ENCODE measurements at regions not wholly inside any gene's neighbourhood (a gene's known extent, or its start where the extent isn't known, plus 50 kb on each side); places are given as distances from the start of the nearest gene placed in this dataset.

GRCh38 chr2:180751306-180751920, 229.0 kb upstream of the UBE2E3 start:
- no peaks in the 10 kb centered on the region for H3K36me3 ChIP-seq (ENCODE audit: low read depth)
- no peaks in the 10 kb centered on the region for H3K9me3 ChIP-seq
- no peak for TF ChIP-seq CTCF (IDR thresholded peaks at IDR 0.05)
- ATAC-seq (no peak), DNase-seq (no peak)
- H3K4me1 ChIP-seq (ENCODE audit: low read depth) = no peaks in the 10 kb centered on the region
- H3K4me3 ChIP-seq = no peak overlapping the region
- intact Hi-C loops (cut with DNase I, micrococcal nuclease) = no loop called here

GRCh38 chr2:180747728-180748127, 232.7 kb upstream of the UBE2E3 start:
- no peak for DNase-seq
- no peak for ATAC-seq
- no peak for TF ChIP-seq CTCF (IDR thresholded peaks at IDR 0.05)
- Histone ChIP-seq H3K4me3 (no peak overlapping the region), H3K9me3 (no peaks in the 10 kb centered on the region), H3K4me1 (ENCODE audit: low read depth) (no peaks in the 10 kb centered on the region), H3K36me3 (ENCODE audit: low read depth) (no peaks in the 10 kb centered on the region)
- intact Hi-C loops (cut with DNase I, micrococcal nuclease) = no loop called here

GRCh38 chr2:180743401-180743800, 237.0 kb upstream of the UBE2E3 start:
- Histone ChIP-seq H3K4me1 (ENCODE audit: low read depth) (no peaks in the 10 kb centered on the region), H3K4me3 (no peak overlapping the region), H3K36me3 (ENCODE audit: low read depth) (no peaks in the 10 kb centered on the region), H3K9me3 (no peaks in the 10 kb centered on the region)
- TF ChIP-seq CTCF (IDR thresholded peaks at IDR 0.05) = no peak
- DNase-seq = no peak
- no peak for ATAC-seq
- intact Hi-C loops (cut with DNase I, micrococcal nuclease) = no loop called here

- Histone ChIP-seq H3K4me3 (no peak overlapping the region), H3K36me3 (ENCODE audit: low read depth) (no peaks in the 10 kb centered on the region), H3K4me1 (ENCODE audit: low read depth) (no peaks in the 10 kb centered on the region), H3K9me3 (no peaks in the 10 kb centered on the region)
- ATAC-seq (no peak), DNase-seq (no peak)
- TF ChIP-seq CTCF (IDR thresholded peaks at IDR 0.05) = no peak
- intact Hi-C loops (cut with DNase I, micrococcal nuclease) = no loop called here
These were observed 237.6 kb upstream of the UBE2E3 start for GRCh38 chr2:180742801-180743200.

- intact Hi-C loops (cut with DNase I, micrococcal nuclease) = no loop called here
- no peak for ATAC-seq
- Histone ChIP-seq H3K9me3 (no peaks in the 10 kb centered on the region), H3K36me3 (ENCODE audit: low read depth) (no peaks in the 10 kb centered on the region), H3K4me1 (ENCODE audit: low read depth) (no peaks in the 10 kb centered on the region), H3K4me3 (no peak overlapping the region)
- no peak for DNase-seq
- no peak for TF ChIP-seq CTCF (IDR thresholded peaks at IDR 0.05)
These were observed 241.3 kb upstream of the UBE2E3 start for GRCh38 chr2:180739070-180739469.

GRCh38 chr2:180735799-180736198, 244.6 kb upstream of the UBE2E3 start:
- Histone ChIP-seq H3K36me3 (ENCODE audit: low read depth) (no peaks in the 10 kb centered on the region), H3K9me3 (no peaks in the 10 kb centered on the region), H3K4me3 (no peak overlapping the region), H3K4me1 (ENCODE audit: low read depth) (peaks cover 6% of the 10 kb centered on the region)
- ATAC-seq (no peak), DNase-seq (no peak)
- TF ChIP-seq CTCF (IDR thresholded peaks at IDR 0.05) = no peak
- intact Hi-C loops (cut with DNase I, micrococcal nuclease) = no loop called here
